ENCODE measurements at regions not wholly inside any gene's neighbourhood (a gene's known extent, or its start where the extent isn't known, plus 50 kb on each side); places are given as distances from the start of the nearest gene placed in this dataset.

- no peak for DNase-seq
Observed at GRCh38 chr5:8943301-8943700, 602.6 kb downstream of the SEMA5A start.

- no peak for DNase-seq
Observed at GRCh38 chr5:8944005-8944404, 601.9 kb downstream of the SEMA5A start.

- DNase-seq = no peak
Observed at GRCh38 chr5:8945972-8946371, 599.9 kb downstream of the SEMA5A start.

GRCh38 chr5:8949908-8950307 is 596.0 kb downstream of the SEMA5A start:
- no peak for DNase-seq

- DNase-seq = no peak
Observed at GRCh38 chr5:8952147-8952546, 593.7 kb downstream of the SEMA5A start.

- DNase-seq = no peak
Observed at GRCh38 chr5:8953016-8953415, 592.9 kb downstream of the SEMA5A start.

- DNase-seq = no peak
Observed at GRCh38 chr5:8953911-8954438, 591.9 kb downstream of the SEMA5A start.

GRCh38 chr5:8954801-8955200 is 591.1 kb downstream of the SEMA5A start:
- DNase-seq = no peak

GRCh38 chr5:8956659-8957058 is 589.2 kb downstream of the SEMA5A start:
- no peak for DNase-seq

- DNase-seq = no peak
Observed at GRCh38 chr5:8958602-8959001, 587.3 kb downstream of the SEMA5A start.

- DNase-seq = no peak
Observed at GRCh38 chr5:8961219-8961618, 584.7 kb downstream of the SEMA5A start.

GRCh38 chr5:8961956-8962355 is 583.9 kb downstream of the SEMA5A start:
- no peak for DNase-seq

- no peak for DNase-seq
Observed at GRCh38 chr5:8981016-8981415, 564.9 kb downstream of the SEMA5A start.

GRCh38 chr5:8981496-8981895 is 564.4 kb downstream of the SEMA5A start:
- DNase-seq = no peak

- DNase-seq = no peak
Observed at GRCh38 chr5:8984386-8984785, 561.5 kb downstream of the SEMA5A start.
